T-cell (primary cell): ENCODE measurements at regions not wholly inside any gene's neighbourhood (a gene's known extent, or its start where the extent isn't known, plus 50 kb on each side); places are given as distances from the start of the nearest gene placed in this dataset.

Experiments used
- ATAC-seq, 4 experiments: fragments of 200-7000 bp in 3 of 4; fragments of 150-1000 bp in 1 of 4; cut with Tn5 transposase; replicated peaks in 1 of 4; 1 replicate in 3 of 4; 2 replicates in 1 of 4; pipeline ENCODE4 v1.10.0; 2021; ENCODE audit warnings: moderate library complexity in 3 of 4, mild to moderate bottlenecking in 2 of 4, moderate number of reproducible peaks in 1 of 4
- CTCF ChIA-PET, 2 donors: fragments of 300-600 bp; sonication (Branson Sonifier 250); formaldehyde crosslinking; loops; one replicate each; lab custom pipeline; 2022; ENCODE audit warnings: antibody characterized with exemption in 2 of 2; lab: Charles Lee
- POLR2A ChIA-PET, 2 donors: fragments of 300-600 bp; sonication (Branson Sonifier 250); formaldehyde crosslinking; loops; one replicate each; lab custom pipeline; 2022; ENCODE audit warnings: antibody characterized with exemption in 2 of 2; lab: Charles Lee
- DNase-seq, 35 experiments: peaks; one replicate each; pipeline versions ENCODE4 v3.0.0 to v3.0.0-alpha.2; 2013 to 2023
- H3K27ac ChIP-seq: one replicate; pipeline ENCODE4 v1.5.1; 2013; ENCODE audit warnings: low read length
- H3K27me3 ChIP-seq, 2 experiments: replicated peaks in 1 of 2; 1 replicate in 1 of 2; 2 replicates in 1 of 2; pipeline versions ENCODE4 v1.6.1 to v1.7.0; 2013; ENCODE audit warnings: low read length in 1 of 2, mixed read lengths in 1 of 2; ENCODE audit not compliant: control insufficient read depth in 2 of 2, insufficient read depth in 2 of 2; ENCODE audit errors: extremely low read depth in 1 of 2
- H3K36me3 ChIP-seq, 2 donors: 1 replicate in 1 of 2; 2 replicates in 1 of 2; pipeline versions ENCODE4 v1.6.1 to v1.7.0; 2013; ENCODE audit warnings: low read length in 1 of 2; ENCODE audit not compliant: control insufficient read depth in 2 of 2, insufficient read depth in 1 of 2; ENCODE audit errors: extremely low read depth in 1 of 2
- H3K4me1 ChIP-seq, 2 experiments: 1 replicate in 1 of 2; 2 replicates in 1 of 2; pipeline versions ENCODE4 v1.6.1 to v1.7.0; 2013; ENCODE audit warnings: low read length in 2 of 2, mixed read lengths in 1 of 2; ENCODE audit not compliant: insufficient read depth in 2 of 2, control insufficient read depth in 1 of 2; ENCODE audit errors: extremely low read depth in 1 of 2
- H3K4me3 ChIP-seq, 2 donors: 1 replicate in 1 of 2; 2 replicates in 1 of 2; pipeline versions ENCODE4 v1.5.1 to v1.7.0; 2013; ENCODE audit warnings: mild to moderate bottlenecking in 2 of 2, low read length in 1 of 2, moderate library complexity in 1 of 2; ENCODE audit not compliant: control insufficient read depth in 1 of 2; ENCODE audit errors: extremely low read depth in 1 of 2
- H3K9me3 ChIP-seq: 2 replicates; pipeline ENCODE4 v1.7.0; 2013
- H3K27ac Mint-ChIP-seq, 2 donors: one replicate each; pipeline ENCODE4 v1.8.0; 2020 to 2021; ENCODE audit warnings: mild to moderate bottlenecking in 2 of 2, mixed read lengths in 2 of 2
- H3K27me3 Mint-ChIP-seq, 2 donors: one replicate each; pipeline ENCODE4 v1.8.0; 2021 to 2022; ENCODE audit warnings: mixed read lengths in 2 of 2
- H3K36me3 Mint-ChIP-seq: one replicate; pipeline ENCODE4 v1.8.0; 2021; ENCODE audit warnings: mixed read lengths
- H3K4me1 Mint-ChIP-seq, 3 donors: one replicate each; pipeline ENCODE4 v1.8.0; 2020 to 2022; ENCODE audit warnings: mixed read lengths in 3 of 3, mild to moderate bottlenecking in 1 of 3
- H3K4me3 Mint-ChIP-seq, 3 donors: one replicate each; pipeline ENCODE4 v1.8.0; 2020 to 2022; ENCODE audit warnings: mild to moderate bottlenecking in 3 of 3, mixed read lengths in 3 of 3, moderate library complexity in 3 of 3
- H3K9me3 Mint-ChIP-seq, 3 donors: one replicate each; pipeline ENCODE4 v1.8.0; 2020 to 2022; ENCODE audit warnings: mixed read lengths in 3 of 3
- WGBS: methylation state at CpG from one replicate; pipeline ENCODE4 v1.1.5; 2013; ENCODE audit warnings: missing lambda C conversion rate; ENCODE audit not compliant: insufficient coverage; 5-methylcytosine and 5-hydroxymethylcytosine counted together

- no peak overlapping the region for H3K27ac Mint-ChIP-seq
- POLR2A ChIA-PET: no interaction called here
These were observed 222.3 kb downstream of the IBTK start for GRCh38 chr6:82025271-82025670.

GRCh38 chr6:82022614-82023129 is 224.9 kb downstream of the IBTK start:
- no CpG with 5 or more reads among the region's 2 CpGs for WGBS
- H3K4me1 Mint-ChIP-seq: no peaks in the 10 kb centered on the region

More at GRCh38 chr6:82025271-82025670, 222.3 kb downstream of the IBTK start:
- H3K4me3 ChIP-seq: no peak overlapping the region
- H3K4me1 Mint-ChIP-seq: no peaks in the 10 kb centered on the region
- CTCF ChIA-PET: interaction anchor here in 1 of 2 donors (1.0 kb wide), 1 partner anchor 13 kb away, joined by 3 read pairs; no protein-coding TSS in a partner anchor
- no peaks in the 10 kb centered on the region for H3K27me3 ChIP-seq
- peaks cover under 1 to 3% of the 10 kb centered on the region in 2 donors for H3K27me3 Mint-ChIP-seq
- no peaks in the 10 kb centered on the region for H3K36me3 ChIP-seq
- no peaks in the 10 kb centered on the region for H3K36me3 Mint-ChIP-seq
- H3K9me3 ChIP-seq: no peaks in the 10 kb centered on the region
- no peak for ATAC-seq
- H3K27ac ChIP-seq: no peak overlapping the region
- no peak overlapping the region for H3K4me3 Mint-ChIP-seq
- DNase-seq: no peak
- no peaks in the 10 kb centered on the region for H3K4me1 ChIP-seq
- no CpG with 5 or more reads among the region's 1 CpG for WGBS
- no peaks in the 10 kb centered on the region for H3K9me3 Mint-ChIP-seq

GRCh38 chr6:82017773-82018172 is 229.8 kb downstream of the IBTK start:
- H3K36me3 Mint-ChIP-seq: no peaks in the 10 kb centered on the region
- Histone ChIP-seq H3K27ac (no peak overlapping the region), H3K27me3 (no peaks in the 10 kb centered on the region), H3K4me1 (no peaks in the 10 kb centered on the region), H3K9me3 (no peaks in the 10 kb centered on the region), H3K36me3 (no peaks in the 10 kb centered on the region), H3K4me3 (no peak overlapping the region)
- H3K27ac Mint-ChIP-seq: no peak overlapping the region
- no CpG with 5 or more reads among the region's 3 CpGs for WGBS
- CTCF ChIA-PET: no interaction called here
- H3K4me3 Mint-ChIP-seq: no peak overlapping the region
- no peak for DNase-seq
- no peak for ATAC-seq
- H3K27me3 Mint-ChIP-seq: no peaks in the 10 kb centered on the region
- no peaks in the 10 kb centered on the region for H3K9me3 Mint-ChIP-seq
- POLR2A ChIA-PET: no interaction called here
- no peaks in the 10 kb centered on the region for H3K4me1 Mint-ChIP-seq

More at GRCh38 chr6:82022614-82023129, 224.9 kb downstream of the IBTK start:
- Histone ChIP-seq H3K36me3 (no peaks in the 10 kb centered on the region), H3K27ac (no peak overlapping the region), H3K4me3 (no peak overlapping the region), H3K9me3 (no peaks in the 10 kb centered on the region), H3K27me3 (no peaks in the 10 kb centered on the region), H3K4me1 (no peaks in the 10 kb centered on the region)
- Mint-ChIP-seq H3K9me3 (no peaks in the 10 kb centered on the region), H3K27ac (no peak overlapping the region), H3K36me3 (no peaks in the 10 kb centered on the region), H3K27me3 (no peaks in the 10 kb centered on the region), H3K4me3 (no peak overlapping the region)
- ATAC-seq (no peak), DNase-seq (no peak)
- POLR2A ChIA-PET: interaction anchor here in 1 of 2 donors (0.6 kb wide), 1 partner anchor 108 kb away, joined by 4 read pairs; no protein-coding TSS in a partner anchor
- CTCF ChIA-PET: no interaction called here

GRCh38 chr6:82017288-82017687 is 230.3 kb downstream of the IBTK start:
- DNase-seq: no peak
- H3K4me3 ChIP-seq: no peak overlapping the region
- Mint-ChIP-seq H3K27ac (no peak overlapping the region), H3K9me3 (no peaks in the 10 kb centered on the region), H3K4me1 (no peaks in the 10 kb centered on the region), H3K27me3 (no peaks in the 10 kb centered on the region), H3K4me3 (no peak overlapping the region), H3K36me3 (no peaks in the 10 kb centered on the region)
- no peaks in the 10 kb centered on the region for H3K27me3 ChIP-seq
- no peak for ATAC-seq
- H3K36me3 ChIP-seq: no peaks in the 10 kb centered on the region
- no peaks in the 10 kb centered on the region for H3K9me3 ChIP-seq
- H3K4me1 ChIP-seq: no peaks in the 10 kb centered on the region
- ChIA-PET CTCF (no interaction called here), POLR2A (no interaction called here)
- no peak overlapping the region for H3K27ac ChIP-seq

- H3K4me3 Mint-ChIP-seq: no peak overlapping the region
- no peak overlapping the region for H3K4me3 ChIP-seq
- no peaks in the 10 kb centered on the region for H3K4me1 Mint-ChIP-seq
- no peak overlapping the region for H3K27ac Mint-ChIP-seq
- no peaks in the 10 kb centered on the region for H3K36me3 ChIP-seq
- WGBS: no CpG with 5 or more reads among the region's 2 CpGs
- ATAC-seq (no peak), DNase-seq (no peak)
- no peaks in the 10 kb centered on the region for H3K27me3 ChIP-seq
- H3K4me1 ChIP-seq: no peaks in the 10 kb centered on the region
- no peaks in the 10 kb centered on the region for H3K27me3 Mint-ChIP-seq
- H3K9me3 ChIP-seq: no peaks in the 10 kb centered on the region
- ChIA-PET CTCF (no interaction called here), POLR2A (no interaction called here)
- no peaks in the 10 kb centered on the region for H3K36me3 Mint-ChIP-seq
- no peak overlapping the region for H3K27ac ChIP-seq
- H3K9me3 Mint-ChIP-seq: peaks cover 0 to 4% (median 0%) of the 10 kb centered on the region in 3 donors
These were observed 232.0 kb downstream of the IBTK start for GRCh38 chr6:82015526-82015925.

- Mint-ChIP-seq H3K27ac (no peak overlapping the region), H3K36me3 (no peaks in the 10 kb centered on the region), H3K4me3 (no peak overlapping the region), H3K4me1 (no peaks in the 10 kb centered on the region), H3K27me3 (no peaks in the 10 kb centered on the region), H3K9me3 (peaks cover 0 to 8% (median 0%) of the 10 kb centered on the region in 3 donors)
- no peak overlapping the region for H3K4me3 ChIP-seq
- no peaks in the 10 kb centered on the region for H3K4me1 ChIP-seq
- ChIA-PET CTCF (interaction anchor here in 1 of 2 donors (0.6 kb wide), 1 partner anchor 1647 kb away, joined by 3 read pairs; no protein-coding TSS in a partner anchor), POLR2A (no interaction called here)
- H3K9me3 ChIP-seq: no peaks in the 10 kb centered on the region
- no peaks in the 10 kb centered on the region for H3K36me3 ChIP-seq
- no peak for DNase-seq
- no CpG with 5 or more reads among the region's 2 CpGs for WGBS
- H3K27ac ChIP-seq: no peak overlapping the region
- no peaks in the 10 kb centered on the region for H3K27me3 ChIP-seq
- no peak for ATAC-seq
These were observed 232.5 kb downstream of the IBTK start for GRCh38 chr6:82015043-82015442.
